HG02610 (cell line): ENCODE measurements at regions not wholly inside any gene's neighbourhood (a gene's known extent, or its start where the extent isn't known, plus 50 kb on each side); places are given as distances from the start of the nearest gene placed in this dataset.
A peak's percentile ranks its signal among the peaks of the same experiment; 100 is the strongest.

Experiments used
- ATAC-seq: cut with Tn5 transposase; IDR thresholded peaks from one replicate; pipeline ENCODE4 v1.9.1; 2021; ENCODE audit warnings: mild to moderate bottlenecking, moderate library complexity; ENCODE audit not compliant: unreplicated experiment

- ATAC-seq: no peak
Measured at GRCh38 chr2:155830351-155830750, 502.2 kb downstream of the NR4A2 start.

DNA sequence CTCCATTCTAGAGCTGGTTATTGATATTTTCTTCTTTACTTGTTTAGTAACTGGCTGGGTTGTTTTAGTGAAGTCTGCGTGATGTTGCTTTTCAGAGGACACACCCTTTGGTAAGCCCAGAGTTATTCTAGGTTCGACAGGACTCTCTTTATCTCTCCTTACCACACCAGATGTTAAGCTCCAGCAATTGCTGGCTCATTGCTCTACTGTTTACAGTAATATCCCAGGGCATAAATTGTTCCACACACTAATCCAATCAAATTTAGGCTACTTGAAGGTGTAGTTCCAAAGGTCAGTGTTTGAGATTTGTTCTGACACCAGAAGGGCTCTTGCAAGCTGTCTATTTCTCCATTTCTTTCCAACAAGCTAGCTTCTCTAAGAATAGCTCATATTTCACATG lies 506.6 kb downstream of the NR4A2 start:
- ATAC-seq: no peak

GRCh38 chr2:155815851-155816250 lies 516.7 kb downstream of the NR4A2 start:
- ATAC-seq: peak; percentile 90

- no peak for ATAC-seq
Measured at GRCh38 chr2:155815275-155815674, 517.2 kb downstream of the NR4A2 start.

GRCh38 chr2:155810411-155810810 lies 522.1 kb downstream of the NR4A2 start:
- no peak for ATAC-seq

- no peak for ATAC-seq
Measured at GRCh38 chr2:155802888-155803287, 529.6 kb downstream of the NR4A2 start.

DNA sequence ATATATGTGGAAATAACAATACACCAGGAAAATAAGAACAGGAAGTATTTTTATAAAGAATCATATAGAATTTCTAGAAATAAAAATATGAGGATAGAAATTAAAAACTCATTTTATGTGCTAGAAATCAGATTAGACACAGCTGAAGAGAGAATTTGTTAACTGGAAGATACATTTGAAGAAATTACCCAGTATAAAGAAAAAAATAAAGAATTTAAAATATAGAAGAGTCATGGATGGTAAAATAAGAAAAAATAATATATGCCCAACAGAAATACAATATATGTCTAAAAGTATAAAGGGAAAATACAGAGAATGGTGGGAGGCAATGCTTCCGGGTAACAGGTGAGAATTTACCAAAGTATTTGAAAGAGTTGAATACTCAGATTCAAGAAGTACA lies 539.9 kb downstream of the NR4A2 start:
- no peak for ATAC-seq

- no peak for ATAC-seq
Measured at GRCh38 chr2:155770516-155770915, 562.0 kb downstream of the NR4A2 start.

- no peak for ATAC-seq
Measured at GRCh38 chr2:155766342-155767115, 566.0 kb downstream of the NR4A2 start.

GRCh38 chr2:155755481-155755880 lies 577.0 kb downstream of the NR4A2 start:
- no peak for ATAC-seq

- no peak for ATAC-seq
Measured at GRCh38 chr2:155748131-155748530, 584.4 kb downstream of the NR4A2 start.

- peak; percentile 69 for ATAC-seq
Measured at GRCh38 chr2:155747531-155747930, 585.0 kb downstream of the NR4A2 start.

DNA sequence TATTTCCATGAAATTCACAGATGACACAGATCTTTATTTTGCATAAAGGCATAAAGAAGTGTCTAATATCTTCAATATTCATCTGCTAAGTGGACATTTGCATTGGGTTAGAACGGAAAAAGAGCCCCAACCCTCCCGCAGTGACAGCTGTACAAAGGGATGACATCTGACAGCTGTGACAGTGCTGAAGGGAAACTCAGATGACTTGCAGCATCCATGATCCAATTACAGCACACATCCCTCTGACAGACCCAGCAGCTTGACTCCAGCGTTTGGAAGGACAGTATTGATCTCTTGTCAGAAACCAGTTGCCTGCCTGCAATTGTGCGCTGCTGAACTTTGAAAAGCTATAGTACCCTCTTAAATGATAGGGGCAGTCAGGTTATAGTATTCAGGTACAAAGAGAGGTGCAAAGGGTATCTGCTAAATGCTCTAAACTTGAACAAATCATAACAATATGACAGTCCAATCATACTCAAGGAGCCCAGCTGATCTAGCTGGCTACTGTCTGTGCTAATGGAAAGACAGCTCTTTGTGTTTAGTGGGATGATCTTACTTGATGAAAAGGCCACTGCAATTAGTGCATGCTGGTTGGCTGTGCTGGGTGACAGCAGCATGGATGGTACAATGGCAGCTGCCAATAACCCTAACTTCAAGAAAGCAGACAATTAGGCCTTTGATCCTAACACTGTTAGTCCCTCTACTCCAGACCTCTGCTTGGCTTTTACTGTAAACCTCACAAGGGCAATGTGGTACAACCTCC lies 599.2 kb downstream of the NR4A2 start:
- ATAC-seq: no peak

DNA sequence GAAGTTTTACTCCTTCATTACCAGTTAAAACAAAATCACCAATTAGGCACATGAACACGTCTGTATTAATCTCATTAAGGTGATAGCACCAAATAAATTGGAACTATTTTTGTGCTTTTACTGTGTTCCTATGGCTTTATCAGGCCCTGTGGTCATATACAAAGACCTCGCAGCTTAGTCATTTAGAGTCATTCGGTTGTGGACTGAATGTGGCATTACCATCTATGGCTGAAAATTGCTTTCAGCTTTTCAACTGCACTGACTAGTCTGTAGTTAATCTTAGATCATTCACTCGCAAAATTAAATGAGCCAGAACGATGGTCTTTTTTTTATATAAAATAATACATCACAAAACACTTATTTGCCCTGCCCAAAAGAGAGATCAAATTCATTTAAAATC lies 601.7 kb downstream of the NR4A2 start:
- ATAC-seq: no peak

DNA sequence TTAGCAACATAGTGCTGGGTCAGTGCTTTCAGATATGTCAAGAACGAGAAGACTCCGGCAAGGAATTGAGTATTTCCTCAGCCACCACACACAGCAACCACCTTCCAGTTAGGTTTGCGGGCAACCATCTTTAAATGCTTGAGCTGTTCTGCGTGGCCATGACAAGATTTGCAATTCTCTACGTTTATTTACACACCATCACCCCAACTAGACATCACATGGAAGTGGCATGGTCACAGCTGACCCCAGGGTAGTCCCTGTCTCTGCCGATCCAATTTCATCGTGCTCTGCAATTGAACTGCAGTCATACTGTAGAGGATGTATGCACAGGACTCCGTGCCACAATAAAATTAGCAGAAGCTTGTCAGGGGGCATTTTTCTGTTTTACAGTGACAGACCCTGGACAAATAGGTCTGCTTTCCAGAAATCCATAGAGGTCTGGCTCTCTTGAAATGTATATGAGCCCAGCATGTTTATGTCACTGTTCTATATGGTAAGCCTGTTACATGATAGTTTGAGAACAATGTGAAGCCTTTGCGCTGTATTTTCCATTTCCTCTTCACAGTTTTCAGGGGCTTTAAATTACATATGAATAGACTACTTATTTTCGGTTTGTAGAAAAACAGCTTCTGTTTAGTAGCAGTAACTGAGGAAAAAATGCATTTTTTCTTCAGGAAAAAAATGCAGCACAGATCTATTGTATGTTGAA lies 605.2 kb downstream of the NR4A2 start:
- ATAC-seq: no peak

GRCh38 chr2:155722290-155722689 lies 610.2 kb downstream of the NR4A2 start:
- ATAC-seq: no peak

DNA sequence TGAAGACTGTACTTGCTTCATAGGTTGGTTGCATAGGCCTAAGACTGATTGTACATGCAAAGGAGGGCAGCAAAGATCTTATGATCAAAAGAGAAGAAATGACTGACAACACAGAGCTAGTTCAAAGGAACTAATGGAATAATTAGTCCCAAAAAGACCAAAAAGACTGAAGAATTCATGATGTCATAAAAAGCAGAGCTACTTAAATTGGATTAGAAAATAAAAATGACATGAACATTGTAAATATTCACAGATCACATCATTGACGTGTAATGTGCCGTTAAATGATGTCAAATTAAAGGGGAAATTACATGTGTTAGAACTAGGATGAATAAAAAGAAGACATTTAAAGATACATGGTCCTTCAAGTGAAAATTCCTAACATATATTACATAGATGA lies 616.8 kb downstream of the NR4A2 start:
- no peak for ATAC-seq

DNA sequence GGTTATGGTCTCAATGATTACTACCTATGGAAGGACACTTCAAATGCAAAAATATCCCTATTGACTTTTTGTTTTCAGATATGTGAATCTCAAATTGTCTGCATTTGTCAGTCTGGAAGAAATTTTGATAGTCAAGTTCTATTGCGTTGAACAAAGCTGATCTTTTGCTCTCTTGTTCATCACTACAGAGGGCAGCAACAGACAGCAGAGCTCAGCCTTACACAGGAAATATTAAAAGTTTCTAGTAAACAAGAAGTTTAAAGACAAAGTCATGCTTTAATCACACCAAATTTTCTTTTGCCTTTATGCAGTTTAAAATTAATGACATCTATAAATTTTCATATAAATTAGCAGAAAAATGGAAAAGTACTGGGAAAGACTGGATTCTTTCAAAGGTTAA lies 617.5 kb downstream of the NR4A2 start:
- no peak for ATAC-seq

GRCh38 chr2:155708071-155708470 lies 624.5 kb downstream of the NR4A2 start:
- no peak for ATAC-seq

DNA sequence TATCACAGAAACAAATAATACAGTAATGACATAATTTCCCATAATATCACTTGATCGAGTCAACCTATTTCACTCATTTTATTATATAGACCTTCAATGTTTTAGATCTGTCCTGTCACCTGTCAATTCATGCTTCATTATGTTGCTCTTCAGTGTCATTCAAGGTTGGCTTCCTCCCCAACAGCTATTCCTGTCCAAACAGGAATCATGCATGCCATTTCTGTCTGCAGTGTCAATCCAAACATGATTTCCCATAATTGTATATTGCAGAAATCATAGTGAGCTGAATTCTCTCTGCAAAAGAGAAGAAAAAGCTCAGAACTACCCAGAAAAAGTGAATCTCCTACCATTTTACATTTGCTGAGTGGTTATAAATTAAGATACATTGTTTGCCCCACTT lies 628.6 kb downstream of the NR4A2 start:
- ATAC-seq: no peak

DNA sequence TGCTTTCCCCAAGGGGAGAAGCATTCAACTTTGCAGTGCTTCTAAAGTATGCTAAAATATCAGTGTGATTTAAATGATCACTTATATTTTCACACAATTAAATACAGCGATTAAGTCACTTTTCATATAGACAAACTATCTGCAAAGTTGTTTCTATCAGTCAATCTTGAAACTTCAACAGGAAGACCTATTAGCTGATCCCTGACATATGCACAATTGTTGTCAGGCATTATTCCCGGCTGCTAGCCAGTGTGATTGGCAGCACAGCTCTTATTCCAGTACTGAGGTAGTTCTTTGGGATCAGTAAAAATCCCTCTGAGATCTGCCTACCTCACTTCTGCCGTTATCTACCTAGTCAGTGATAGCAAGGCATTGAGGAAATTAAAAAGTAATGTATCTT lies 629.5 kb downstream of the NR4A2 start:
- no peak for ATAC-seq

DNA sequence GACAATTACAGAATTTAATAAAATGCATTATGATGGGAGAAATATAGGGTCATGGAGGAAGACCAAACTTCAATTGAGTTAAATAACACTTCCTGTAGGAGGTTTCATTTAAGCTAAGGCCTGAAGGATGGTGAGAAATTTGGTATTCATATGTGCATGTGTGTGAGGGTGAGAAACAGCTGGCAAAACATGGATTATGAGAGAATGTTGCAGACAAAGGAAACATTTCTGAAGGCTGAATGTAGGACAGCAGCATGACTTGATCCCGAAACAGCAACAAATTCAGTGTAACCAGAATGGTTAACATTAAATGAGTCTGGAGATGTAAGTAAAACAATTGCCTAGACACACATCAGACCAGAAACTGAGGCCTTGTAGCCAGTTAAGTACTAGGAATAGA lies 630.8 kb downstream of the NR4A2 start:
- ATAC-seq: no peak
